Fibroblast of lung (primary cell): ENCODE measurements at regions not wholly inside any gene's neighbourhood (a gene's known extent, or its start where the extent isn't known, plus 50 kb on each side); places are given as distances from the start of the nearest gene placed in this dataset.

Experiments
- DNase-seq, 2 donors: peaks; one replicate each; pipeline versions ENCODE4 v3.0.0 to v3.0.0-alpha.2; 2010; ENCODE audit warnings: low read depth in 2 of 2
- H2AFZ ChIP-seq: 2 replicates; pipeline ENCODE4 v1.5.1; 2012; ENCODE audit warnings: low read length, control low read depth, inconsistent platforms
- H3K27ac ChIP-seq: 2 replicates; pipeline ENCODE4 v1.5.1; 2011; ENCODE audit warnings: low read length, control low read depth; ENCODE audit not compliant: insufficient read depth
- H3K27me3 ChIP-seq: 2 replicates; pipeline ENCODE4 v1.5.1; 2011; ENCODE audit warnings: mild to moderate bottlenecking, low read length; ENCODE audit not compliant: control insufficient read depth, insufficient read depth
- H3K36me3 ChIP-seq: 2 replicates; pipeline ENCODE4 v1.5.1; 2011; ENCODE audit warnings: low read length; ENCODE audit not compliant: control insufficient read depth, insufficient read depth
- H3K4me1 ChIP-seq: 2 replicates; pipeline ENCODE4 v1.5.1; 2011; ENCODE audit warnings: low read length; ENCODE audit not compliant: control insufficient read depth, insufficient read depth; ENCODE audit errors: extremely low read depth
- H3K4me2 ChIP-seq: 2 replicates; pipeline ENCODE4 v1.5.1; 2011; ENCODE audit warnings: low read length, control low read depth; ENCODE audit not compliant: insufficient read depth; ENCODE audit errors: extremely low read depth
- H3K4me3 ChIP-seq, 4 experiments: fragments of 200-600 bp in 1 of 4; sonication (generic) in 1 of 4; replicated peaks in 1 of 4; 2 replicates each; pipeline ENCODE4 v1.5.1; 2011 to 2016; ENCODE audit warnings: low read length in 4 of 4, low read depth in 3 of 4, mild to moderate bottlenecking in 3 of 4, control low read depth in 2 of 4, inconsistent platforms in 1 of 4, mixed read lengths in 1 of 4; ENCODE audit not compliant: insufficient read depth in 1 of 4; ENCODE audit errors: control extremely low read depth in 1 of 4
- H3K79me2 ChIP-seq: 2 replicates; pipeline ENCODE4 v1.5.1; 2012; ENCODE audit warnings: mild to moderate bottlenecking, low read length, inconsistent platforms; ENCODE audit not compliant: control insufficient read depth, insufficient read depth
- H3K9ac ChIP-seq: 2 replicates; pipeline ENCODE4 v1.5.1; 2011; ENCODE audit warnings: mild to moderate bottlenecking, low read length, control low read depth; ENCODE audit not compliant: insufficient read depth
- H3K9me3 ChIP-seq: 2 replicates; pipeline ENCODE4 v1.5.1; 2012; ENCODE audit warnings: low read depth, low read length; ENCODE audit not compliant: control insufficient read depth, insufficient read depth
- H4K20me1 ChIP-seq: 2 replicates; pipeline ENCODE4 v1.5.1; 2011; ENCODE audit warnings: low read length; ENCODE audit not compliant: control insufficient read depth, insufficient read depth; ENCODE audit errors: extremely low read depth
- CTCF ChIP-seq, 2 donors: IDR thresholded peaks in 1 of 2; conservative IDR thresholded peaks in 1 of 2; 1 replicate in 1 of 2; 2 replicates in 1 of 2; pipeline ENCODE4 v1.5.1; 2011 to 2012; ENCODE audit warnings: low read length in 2 of 2, control low read depth in 1 of 2, inconsistent platforms in 1 of 2, low read depth in 1 of 2, mild to moderate bottlenecking in 1 of 2
- EZH2 ChIP-seq: IDR thresholded peaks from 2 replicates; pipeline ENCODE4 v1.5.1; 2012; ENCODE audit warnings: low read length, control low read depth, mild to moderate bottlenecking; ENCODE audit errors: missing control alignments

GRCh38 chr6:150720774-150721233, 121.1 kb downstream of the PLEKHG1 start:
- Histone ChIP-seq H3K79me2 (no peaks in the 10 kb centered on the region), H3K27me3 (no peaks in the 10 kb centered on the region), H3K4me2 (no peak overlapping the region), H4K20me1 (no peaks in the 10 kb centered on the region), H3K9me3 (no peaks in the 10 kb centered on the region), H3K36me3 (no peaks in the 10 kb centered on the region), H3K4me3 (no peak overlapping the region), H3K9ac (no peak overlapping the region), H3K27ac (no peak overlapping the region), H3K4me1 (no peaks in the 10 kb centered on the region), H2AFZ (no peak overlapping the region)
- TF ChIP-seq EZH2 (no peak), CTCF (conservative IDR thresholded peaks at IDR 0.05 in 1 of 2, IDR thresholded peaks at IDR 0.05 in 1 of 2; ENCODE audit: low read depth in 1 of 2, low read length in 2 of 2) (no peak)
- DNase-seq = peak; percentile 21 to 94

DNA sequence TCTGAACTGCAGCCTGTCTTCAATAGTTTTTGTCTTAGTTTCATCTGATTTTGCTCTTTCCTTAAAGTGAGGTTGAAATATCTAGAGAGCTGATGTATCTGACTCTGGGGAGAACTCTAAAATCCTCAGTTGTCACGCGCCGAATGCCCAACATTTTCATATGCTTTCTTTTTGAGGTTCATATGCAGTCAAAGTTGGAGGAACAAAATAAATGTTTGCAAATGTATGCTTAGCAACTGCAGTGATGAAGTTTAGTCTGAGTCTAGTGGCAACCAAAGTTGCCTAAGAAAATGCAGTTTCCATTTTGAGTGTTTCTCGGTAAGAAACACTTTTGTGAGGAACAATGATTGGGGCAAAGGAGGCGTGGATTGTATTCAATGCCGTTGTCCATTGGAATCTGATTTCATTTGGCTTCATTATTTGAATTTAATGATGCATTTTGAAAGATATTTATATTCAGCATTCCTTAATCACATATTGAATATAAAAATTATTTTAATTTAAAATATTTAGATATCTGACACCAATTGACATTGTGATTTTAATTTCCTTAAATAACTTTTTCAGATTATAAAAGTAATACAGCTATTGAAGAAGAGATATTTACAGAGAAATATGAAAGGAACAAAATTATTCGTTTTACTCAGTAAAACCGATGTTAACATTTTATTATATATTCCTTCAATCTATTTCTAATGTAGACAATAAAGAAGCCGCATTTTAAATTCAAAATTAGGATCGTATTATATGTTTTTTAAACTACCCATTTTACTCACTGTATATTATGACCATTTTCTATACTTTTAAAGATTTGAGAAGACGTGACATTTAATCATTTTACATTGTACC, 122.0 kb downstream of the PLEKHG1 start:
- no peak overlapping the region for H3K9ac ChIP-seq
- H4K20me1 ChIP-seq = no peaks in the 10 kb centered on the region
- TF ChIP-seq EZH2 (no peak), CTCF (conservative IDR thresholded peaks at IDR 0.05 in 1 of 2, IDR thresholded peaks at IDR 0.05 in 1 of 2; ENCODE audit: low read depth in 1 of 2, low read length in 2 of 2) (no peak)
- H3K79me2 ChIP-seq = no peaks in the 10 kb centered on the region
- H3K27me3 ChIP-seq = no peaks in the 10 kb centered on the region
- no peak overlapping the region for H3K4me3 ChIP-seq
- H3K27ac ChIP-seq = no peak overlapping the region
- no peak overlapping the region for H2AFZ ChIP-seq
- no peaks in the 10 kb centered on the region for H3K4me1 ChIP-seq
- no peaks in the 10 kb centered on the region for H3K9me3 ChIP-seq
- DNase-seq = no peak
- no peaks in the 10 kb centered on the region for H3K36me3 ChIP-seq
- no peak overlapping the region for H3K4me2 ChIP-seq

- Histone ChIP-seq H2AFZ (no peak overlapping the region), H3K36me3 (no peaks in the 10 kb centered on the region), H3K27me3 (no peaks in the 10 kb centered on the region), H3K4me3 (no peak overlapping the region), H3K4me1 (no peaks in the 10 kb centered on the region), H4K20me1 (no peaks in the 10 kb centered on the region), H3K9ac (no peak overlapping the region), H3K9me3 (no peaks in the 10 kb centered on the region), H3K79me2 (no peaks in the 10 kb centered on the region), H3K4me2 (no peak overlapping the region), H3K27ac (no peak overlapping the region)
- no peak for TF ChIP-seq CTCF (conservative IDR thresholded peaks at IDR 0.05 in 1 of 2, IDR thresholded peaks at IDR 0.05 in 1 of 2; ENCODE audit: low read depth in 1 of 2, low read length in 2 of 2)
- no peak for TF ChIP-seq EZH2
- DNase-seq = peak in 1 of 2 donors; percentile 49
These were observed 123.1 kb downstream of the PLEKHG1 start for GRCh38 chr6:150722614-150723344.
